ENCODE measurements at regions not wholly inside any gene's neighbourhood (a gene's known extent, or its start where the extent isn't known, plus 50 kb on each side); places are given as distances from the start of the nearest gene placed in this dataset.

GRCh38 chr3:173238091-173238490 is 97.1 kb upstream of the SPATA16 start:
- no peak for FAIRE-seq
- no peak for TF ChIP-seq CREM (IDR thresholded peaks at IDR 0.05; ENCODE audit: low read depth)
- TF ChIP-seq NFXL1 (IDR thresholded peaks at IDR 0.05; ENCODE audit: borderline replicate concordance) = no peak
- TF ChIP-seq E2F8 (IDR thresholded peaks at IDR 0.05; ENCODE audit: low read depth, partially characterized antibody) = no peak
- TF ChIP-seq JUNB (IDR thresholded peaks at IDR 0.05) = no peak
- no peak for TF ChIP-seq NR2C2 (IDR thresholded peaks at IDR 0.05; ENCODE audit: borderline replicate concordance, control insufficient read depth, insufficient read length, low read depth)
- TF ChIP-seq CHD1 (IDR thresholded peaks at IDR 0.05; ENCODE audit: low read depth, low read length) = no peak
- TF ChIP-seq BMI1 (IDR thresholded peaks at IDR 0.05; ENCODE audit: borderline replicate concordance) = no peak
- in situ Hi-C loops (cut with MboI) = no loop called here
- 64% methylated on average over 3 of the region's 3 CpGs for WGBS (ENCODE audit: insufficient coverage, insufficient replicate concordance, low lambda C conversion rate, missing lambda C conversion rate)
- Histone ChIP-seq H3K27me3 (replicated peaks in 1 of 2; ENCODE audit: control insufficient read depth in 2 of 2, insufficient read depth in 2 of 2, low read length in 1 of 2) (no peaks in the 10 kb centered on the region; a peak in 1 of 4 replicates), H3K4me3 (no peak overlapping the region), H3K9me3 (replicated peaks; ENCODE audit: control insufficient read depth, insufficient read depth, low read length) (no peaks in the 10 kb centered on the region), H3K36me3 (ENCODE audit: control insufficient read depth in 2 of 2, insufficient read depth in 2 of 2, low read length in 1 of 2) (no peaks in the 10 kb centered on the region), H3K4me1 (ENCODE audit: control insufficient read depth, insufficient read depth, low read length) (no peaks in the 10 kb centered on the region), H4K20me1 (ENCODE audit: control insufficient read depth, insufficient read depth) (no peaks in the 10 kb centered on the region), H3K79me2 (ENCODE audit: control insufficient read depth, insufficient read depth, low read length) (no peaks in the 10 kb centered on the region), H3K9ac (ENCODE audit: control insufficient read depth, insufficient read depth, low read length) (no peak overlapping the region), H2AFZ (ENCODE audit: control insufficient read depth, low read depth, low read length) (no peak overlapping the region), H3K27ac (ENCODE audit: control insufficient read depth, insufficient read depth) (no peak overlapping the region), H3K4me2 (ENCODE audit: control insufficient read depth, insufficient read depth) (no peak overlapping the region)
- intact Hi-C loops (cut with micrococcal nuclease; ENCODE audit: unreplicated experiment) = no loop called here
- ChIA-PET SMC1A (ENCODE audit: uncharacterized antibody, unreplicated experiment) (no interaction called here), RAD21 (ENCODE audit: unreplicated experiment) (no interaction called here), POLR2A (interaction anchor here (0.6 kb wide), 1 partner anchor 168 kb away, joined by 4 read pairs; no protein-coding TSS in a partner anchor), CTCF (no interaction called here)
- BruUV-seq (replicated peaks) = no TSS peak
- no peak for DNase-seq (ENCODE audit: low read depth, low spot score)
- no peak for ATAC-seq
